ENCODE measurements at regions not wholly inside any gene's neighbourhood (a gene's known extent, or its start where the extent isn't known, plus 50 kb on each side); places are given as distances from the start of the nearest gene placed in this dataset.

DNA sequence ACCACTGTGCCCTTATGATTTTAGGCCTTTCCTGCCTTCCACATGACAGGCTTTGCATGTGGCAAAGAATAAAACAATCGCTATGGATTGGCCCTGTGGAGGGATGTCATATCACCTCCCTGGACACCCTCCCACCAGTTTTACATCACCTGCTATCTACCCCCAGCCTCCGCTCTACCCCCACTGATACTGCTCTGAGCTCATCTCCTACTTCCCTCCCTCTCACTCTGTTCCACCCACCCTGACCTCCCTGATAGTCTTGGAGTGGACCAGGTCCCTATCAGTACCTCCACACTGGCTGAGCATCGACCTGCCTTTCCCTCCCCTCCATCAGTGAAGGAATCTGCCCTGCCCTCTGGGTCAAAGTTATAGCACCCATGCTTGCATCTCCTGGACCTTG is 91.8 kb upstream of the FOXN3 start:
- TF ChIP-seq EZH2 (IDR thresholded peaks at IDR 0.05; ENCODE audit: borderline replicate concordance, insufficient read depth, low read depth, low read length, poor library complexity, severe bottlenecking), result no peak
- TF ChIP-seq, protein P1, sequence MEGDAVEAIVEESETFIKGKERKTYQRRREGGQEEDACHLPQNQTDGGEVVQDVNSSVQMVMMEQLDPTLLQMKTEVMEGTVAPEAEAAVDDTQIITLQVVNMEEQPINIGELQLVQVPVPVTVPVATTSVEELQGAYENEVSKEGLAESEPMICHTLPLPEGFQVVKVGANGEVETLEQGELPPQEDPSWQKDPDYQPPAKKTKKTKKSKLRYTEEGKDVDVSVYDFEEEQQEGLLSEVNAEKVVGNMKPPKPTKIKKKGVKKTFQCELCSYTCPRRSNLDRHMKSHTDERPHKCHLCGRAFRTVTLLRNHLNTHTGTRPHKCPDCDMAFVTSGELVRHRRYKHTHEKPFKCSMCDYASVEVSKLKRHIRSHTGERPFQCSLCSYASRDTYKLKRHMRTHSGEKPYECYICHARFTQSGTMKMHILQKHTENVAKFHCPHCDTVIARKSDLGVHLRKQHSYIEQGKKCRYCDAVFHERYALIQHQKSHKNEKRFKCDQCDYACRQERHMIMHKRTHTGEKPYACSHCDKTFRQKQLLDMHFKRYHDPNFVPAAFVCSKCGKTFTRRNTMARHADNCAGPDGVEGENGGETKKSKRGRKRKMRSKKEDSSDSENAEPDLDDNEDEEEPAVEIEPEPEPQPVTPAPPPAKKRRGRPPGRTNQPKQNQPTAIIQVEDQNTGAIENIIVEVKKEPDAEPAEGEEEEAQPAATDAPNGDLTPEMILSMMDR (IDR thresholded peaks at IDR 0.05), result no peak

All from B cell (primary cell).